Upper lobe of right lung (tissue), 1 donor: ENCODE measurements at regions not wholly inside any gene's neighbourhood (a gene's known extent, or its start where the extent isn't known, plus 50 kb on each side); places are given as distances from the start of the nearest gene placed in this dataset.
"Not testable (repeated sequence)": the region's sequence is repeated elsewhere in the genome, so short reads cannot be mapped to it uniquely, and the experiment has no call there.

Experiments used
- ATAC-seq: fragments of 200-7000 bp; cut with Tn5 transposase; one replicate; pipeline ENCODE4 v1.9.1; 2020; ENCODE audit warnings: mild to moderate bottlenecking, moderate library complexity
- DNase-seq: peaks from one replicate; pipeline ENCODE4 v3.0.0-alpha.2; 2020
- H3K27ac ChIP-seq: fragments of 200-600 bp; one replicate; pipeline ENCODE4 v1.8.0; 2022
- H3K27me3 ChIP-seq: fragments of 200-600 bp; one replicate; pipeline ENCODE4 v1.8.0; 2022; ENCODE audit warnings: mild to moderate bottlenecking
- H3K36me3 ChIP-seq: fragments of 200-600 bp; one replicate; pipeline ENCODE4 v1.8.0; 2022
- H3K4me1 ChIP-seq: fragments of 200-600 bp; one replicate; pipeline ENCODE4 v1.8.0; 2022
- H3K4me3 ChIP-seq: fragments of 200-600 bp; one replicate; pipeline ENCODE4 v1.8.0; 2022; ENCODE audit warnings: mild to moderate bottlenecking
- H3K9me3 ChIP-seq: fragments of 200-600 bp; one replicate; pipeline ENCODE4 v1.8.0; 2022
- CTCF ChIP-seq: fragments of 200-600 bp; IDR thresholded peaks from one replicate; pipeline ENCODE4 v1.8.0; 2022; ENCODE audit warnings: antibody characterized with exemption
- intact Hi-C: fragments of 100-400 bp; cut with DNase I; formaldehyde crosslinking; loops from one replicate; pipeline ENCODE4 v1.11.0; 2022
- donor health status: DM: no; HTN: yes; CAD: no; lungs with severe emphysema.

GRCh38 chr5:161009817-161010216 is 157.8 kb upstream of the ATP10B start:
- no peaks in the 10 kb centered on the region for H3K36me3 ChIP-seq
- intact Hi-C loops = no loop called here
- TF ChIP-seq CTCF = no peak

DNA sequence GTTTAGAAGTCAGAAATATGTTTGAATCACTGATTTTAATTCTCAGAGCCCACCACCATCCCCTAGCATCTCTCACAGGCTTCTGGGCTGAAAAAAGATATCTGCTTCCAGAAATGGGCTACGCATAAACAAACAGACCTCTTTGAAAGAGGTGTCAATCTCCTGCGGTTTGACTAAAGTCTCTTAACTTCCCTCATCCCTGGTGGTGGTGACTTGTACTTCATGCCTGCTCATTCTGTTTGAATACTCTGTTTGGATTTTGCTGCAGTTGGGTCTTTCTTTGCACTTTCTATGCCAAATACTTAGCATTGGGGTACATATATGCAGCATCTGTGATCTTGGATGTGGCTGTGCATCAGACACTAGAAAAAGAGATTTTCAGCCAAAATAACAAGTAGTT is 157.2 kb upstream of the ATP10B start:
- DNase-seq (no peak), ATAC-seq (no peak)
- Histone ChIP-seq H3K27me3 (no peaks in the 10 kb centered on the region), H3K9me3 (no peaks in the 10 kb centered on the region), H3K36me3 (no peaks in the 10 kb centered on the region), H3K4me3 (no peak overlapping the region), H3K27ac (no peak overlapping the region), H3K4me1 (no peaks in the 10 kb centered on the region)
- intact Hi-C loops = no loop called here
- no peak for TF ChIP-seq CTCF

More at GRCh38 chr5:161009817-161010216, 157.8 kb upstream of the ATP10B start:
- Histone ChIP-seq H3K27me3 (no peaks in the 10 kb centered on the region), H3K4me1 (no peaks in the 10 kb centered on the region), H3K4me3 (no peak overlapping the region), H3K9me3 (no peaks in the 10 kb centered on the region), H3K27ac (no peak overlapping the region)
- no peak for ATAC-seq
- no peak for DNase-seq

GRCh38 chr5:161007879-161008278 is 155.9 kb upstream of the ATP10B start:
- intact Hi-C loops = no loop called here
- ATAC-seq (no peak), DNase-seq (no peak)
- no peak overlapping the region for H3K27ac ChIP-seq
- H3K36me3 ChIP-seq = no peaks in the 10 kb centered on the region
- TF ChIP-seq CTCF = no peak
- no peaks in the 10 kb centered on the region for H3K9me3 ChIP-seq
- H3K27me3 ChIP-seq = no peaks in the 10 kb centered on the region
- H3K4me3 ChIP-seq = no peak overlapping the region
- no peaks in the 10 kb centered on the region for H3K4me1 ChIP-seq

- H3K9me3 ChIP-seq = no peaks in the 10 kb centered on the region
- H3K27me3 ChIP-seq = no peaks in the 10 kb centered on the region
- ATAC-seq (no peak), DNase-seq (no peak)
- no peaks in the 10 kb centered on the region for H3K4me1 ChIP-seq
- H3K27ac ChIP-seq = no peak overlapping the region
- intact Hi-C loops = no loop called here
- H3K36me3 ChIP-seq = no peaks in the 10 kb centered on the region
- no peak overlapping the region for H3K4me3 ChIP-seq
- no peak for TF ChIP-seq CTCF
These were observed 150.6 kb upstream of the ATP10B start for GRCh38 chr5:161002571-161003074.

DNA sequence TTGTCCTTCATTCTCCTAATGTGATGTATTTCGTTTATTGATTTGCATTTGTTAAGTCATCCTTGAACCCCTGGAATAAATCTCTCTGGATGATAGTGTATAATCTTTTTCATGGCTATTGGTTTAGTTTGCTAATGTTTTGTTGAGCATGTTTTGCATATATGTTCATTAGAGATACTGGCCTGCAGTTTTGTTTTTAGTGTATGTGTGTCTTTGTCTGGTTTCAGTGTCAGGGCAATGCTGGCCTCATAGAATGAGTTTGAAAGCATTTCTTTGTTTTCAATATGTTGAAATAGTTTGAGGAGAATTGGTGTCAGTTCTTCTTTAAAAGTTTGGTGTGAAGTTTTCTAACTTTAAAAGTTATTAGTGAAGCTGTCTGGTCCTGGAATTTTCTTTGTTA is 149.6 kb upstream of the ATP10B start:
- Histone ChIP-seq H3K27ac (no peak overlapping the region), H3K36me3 (no peaks in the 10 kb centered on the region), H3K9me3 (no peaks in the 10 kb centered on the region), H3K4me3 (no peak overlapping the region), H3K4me1 (no peaks in the 10 kb centered on the region), H3K27me3 (no peaks in the 10 kb centered on the region)
- no peak for TF ChIP-seq CTCF
- DNase-seq = no peak
- no peak for ATAC-seq
- intact Hi-C loops = no loop called here

DNA sequence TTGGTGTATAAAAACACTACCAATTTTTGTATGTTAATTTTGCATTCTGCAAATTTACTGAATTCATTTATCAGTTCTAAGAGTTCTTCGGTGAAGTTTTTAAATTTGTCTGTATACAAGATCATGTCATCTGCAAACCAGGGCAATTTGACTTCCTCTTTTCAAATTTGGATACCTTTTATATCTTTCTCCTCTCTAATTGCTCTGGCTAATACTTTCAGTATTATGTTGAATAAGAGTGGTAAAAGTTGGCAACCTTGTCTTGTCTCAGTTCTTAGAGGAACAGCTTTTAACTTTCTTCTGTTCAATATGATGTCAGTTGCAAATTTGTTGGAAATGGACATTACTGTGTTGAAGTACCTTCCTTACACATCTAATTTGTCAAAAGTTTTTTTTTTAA is 149.1 kb upstream of the ATP10B start:
- H3K4me3 ChIP-seq, H3K27me3 ChIP-seq, ATAC-seq, intact Hi-C loops, H3K4me1 ChIP-seq, H3K9me3 ChIP-seq, DNase-seq, H3K36me3 ChIP-seq, H3K27ac ChIP-seq: not testable (repeated sequence)
